A673 (cell line): ENCODE measurements at regions not wholly inside any gene's neighbourhood (a gene's known extent, or its start where the extent isn't known, plus 50 kb on each side); places are given as distances from the start of the nearest gene placed in this dataset.

Experiments used
- EZH2 ChIP-seq: fragments of 200-600 bp; sonication (generic); IDR thresholded peaks from 2 replicates; pipeline ENCODE4 v1.6.1; 2017; ENCODE audit warnings: borderline replicate concordance, low read depth, mild to moderate bottlenecking, mixed read lengths, antibody characterized with exemption, low read length; ENCODE audit not compliant: poor library complexity, severe bottlenecking
- TF ChIP-seq, protein P1 (sequence below): fragments of 300-800, 200-600 bp; sonication (generic); conservative IDR thresholded peaks from 2 replicates; pipeline ENCODE4 v1.5.1; 2017; ENCODE audit warnings: low read depth, mild to moderate bottlenecking, antibody characterized with exemption, low read length, moderate library complexity, mixed read lengths

DNA sequence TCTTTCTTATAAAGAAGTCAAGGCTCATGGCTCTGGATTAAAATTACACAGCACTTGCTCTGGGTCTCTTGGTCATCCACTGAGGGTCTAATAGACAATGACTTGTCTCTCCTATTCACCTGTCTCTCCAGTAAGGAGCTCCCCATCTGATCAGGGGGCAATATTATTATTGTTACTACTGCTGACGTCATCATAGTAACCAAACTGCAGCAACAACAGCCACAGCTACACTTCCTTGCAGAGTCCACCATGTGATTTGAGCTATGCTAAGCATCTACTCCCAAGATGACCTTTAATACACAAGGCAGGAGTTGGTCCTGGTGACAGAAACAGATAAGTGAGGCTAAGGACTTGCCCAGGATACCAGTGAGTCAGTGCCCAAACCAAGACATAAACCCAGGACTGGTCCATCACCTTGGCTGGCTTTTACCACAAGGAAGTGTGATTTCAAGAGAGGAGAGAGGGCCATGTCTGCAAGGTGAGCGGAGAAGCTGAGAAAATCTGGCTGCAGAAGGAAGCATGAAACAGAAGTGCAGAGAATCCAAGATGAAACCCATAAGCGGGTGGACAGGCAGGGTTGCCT is 602.5 kb downstream of the PTPRU start:
- TF ChIP-seq EZH2: no peak
- TF ChIP-seq, protein P1, sequence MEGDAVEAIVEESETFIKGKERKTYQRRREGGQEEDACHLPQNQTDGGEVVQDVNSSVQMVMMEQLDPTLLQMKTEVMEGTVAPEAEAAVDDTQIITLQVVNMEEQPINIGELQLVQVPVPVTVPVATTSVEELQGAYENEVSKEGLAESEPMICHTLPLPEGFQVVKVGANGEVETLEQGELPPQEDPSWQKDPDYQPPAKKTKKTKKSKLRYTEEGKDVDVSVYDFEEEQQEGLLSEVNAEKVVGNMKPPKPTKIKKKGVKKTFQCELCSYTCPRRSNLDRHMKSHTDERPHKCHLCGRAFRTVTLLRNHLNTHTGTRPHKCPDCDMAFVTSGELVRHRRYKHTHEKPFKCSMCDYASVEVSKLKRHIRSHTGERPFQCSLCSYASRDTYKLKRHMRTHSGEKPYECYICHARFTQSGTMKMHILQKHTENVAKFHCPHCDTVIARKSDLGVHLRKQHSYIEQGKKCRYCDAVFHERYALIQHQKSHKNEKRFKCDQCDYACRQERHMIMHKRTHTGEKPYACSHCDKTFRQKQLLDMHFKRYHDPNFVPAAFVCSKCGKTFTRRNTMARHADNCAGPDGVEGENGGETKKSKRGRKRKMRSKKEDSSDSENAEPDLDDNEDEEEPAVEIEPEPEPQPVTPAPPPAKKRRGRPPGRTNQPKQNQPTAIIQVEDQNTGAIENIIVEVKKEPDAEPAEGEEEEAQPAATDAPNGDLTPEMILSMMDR: no peak
